HEK293T (cell line): ENCODE measurements at regions not wholly inside any gene's neighbourhood (a gene's known extent, or its start where the extent isn't known, plus 50 kb on each side); places are given as distances from the start of the nearest gene placed in this dataset.

ENCODE experiments used
- CTCF ChIA-PET: fragments of 350-600 bp; formaldehyde crosslinking; extraction: SDS; loops from one replicate; lab custom pipeline; 2021; ENCODE audit warnings: antibody characterized with exemption, inconsistent platforms; lab: Yijun Ruan, JAX
- POLR2A ChIA-PET: fragments of 350-600 bp; formaldehyde crosslinking; extraction: SDS; loops from one replicate; lab custom pipeline; 2020; ENCODE audit warnings: antibody characterized with exemption, inconsistent platforms; lab: Yijun Ruan, JAX
- DNase-seq: peaks from one replicate; pipeline ENCODE4 v3.0.0; 2012; ENCODE audit warnings: mixed read lengths; ENCODE audit errors: extremely low spot score
- ARNT ChIP-seq: fragments of 450-650 bp; IDR thresholded peaks from 2 replicates; pipeline ENCODE4 v1.6.1; 2017; ENCODE audit warnings: mild to moderate bottlenecking
- BHLHE40 ChIP-seq: fragments of 450-650 bp; IDR thresholded peaks from 2 replicates; pipeline ENCODE4 v1.6.1; 2016; ENCODE audit warnings: mild to moderate bottlenecking, moderate library complexity, borderline replicate concordance
- CTBP1 ChIP-seq: fragments of 450-650 bp; IDR thresholded peaks from 2 replicates; pipeline ENCODE4 v1.6.1; 2016; ENCODE audit warnings: borderline replicate concordance
- ELF4 ChIP-seq: fragments of 450-650 bp; IDR thresholded peaks from 2 replicates; pipeline ENCODE4 v1.6.1; 2017; ENCODE audit warnings: antibody characterized with exemption
- FOXA1 ChIP-seq: fragments of 450-650 bp; IDR thresholded peaks from 2 replicates; pipeline ENCODE4 v1.6.1; 2016; ENCODE audit warnings: mild to moderate bottlenecking
- FOXK2 ChIP-seq: fragments of 450-650 bp; IDR thresholded peaks from 2 replicates; pipeline ENCODE4 v1.6.1; 2016; ENCODE audit warnings: mild to moderate bottlenecking
- FOXM1 ChIP-seq: fragments of 450-650 bp; IDR thresholded peaks from 2 replicates; pipeline ENCODE4 v1.6.1; 2017; ENCODE audit warnings: mild to moderate bottlenecking, borderline replicate concordance
- HDGF ChIP-seq: fragments of 450-650 bp; IDR thresholded peaks from 2 replicates; pipeline ENCODE4 v1.6.1; 2017; ENCODE audit warnings: antibody characterized with exemption, borderline replicate concordance
- L3MBTL2 ChIP-seq: fragments of 450-650 bp; conservative IDR thresholded peaks from 2 replicates; pipeline ENCODE4 v1.6.1; 2016; ENCODE audit warnings: mild to moderate bottlenecking
- LEF1 ChIP-seq: fragments of 450-650 bp; IDR thresholded peaks from 2 replicates; pipeline ENCODE4 v1.6.1; 2017; ENCODE audit warnings: mild to moderate bottlenecking, borderline replicate concordance
- NFRKB ChIP-seq: fragments of 450-650 bp; IDR thresholded peaks from 2 replicates; pipeline ENCODE4 v1.6.1; 2016; ENCODE audit warnings: mild to moderate bottlenecking, moderate library complexity
- SP1 ChIP-seq: fragments of 450-650 bp; IDR thresholded peaks from 2 replicates; pipeline ENCODE4 v1.6.1; 2017
- SUZ12 ChIP-seq: fragments of 450-650 bp; IDR thresholded peaks from 2 replicates; pipeline ENCODE4 v1.6.1; 2016; ENCODE audit warnings: mild to moderate bottlenecking
- TARDBP ChIP-seq: fragments of 450-650 bp; IDR thresholded peaks from 2 replicates; pipeline ENCODE4 v1.6.1; 2016
- ZNF384 ChIP-seq: fragments of 450-650 bp; IDR thresholded peaks from 2 replicates; pipeline ENCODE4 v1.6.1; 2016
- TF ChIP-seq, protein P1 (sequence below): fragments of 450-650 bp; IDR thresholded peaks from 2 replicates; pipeline ENCODE4 v1.6.1; 2016

DNA sequence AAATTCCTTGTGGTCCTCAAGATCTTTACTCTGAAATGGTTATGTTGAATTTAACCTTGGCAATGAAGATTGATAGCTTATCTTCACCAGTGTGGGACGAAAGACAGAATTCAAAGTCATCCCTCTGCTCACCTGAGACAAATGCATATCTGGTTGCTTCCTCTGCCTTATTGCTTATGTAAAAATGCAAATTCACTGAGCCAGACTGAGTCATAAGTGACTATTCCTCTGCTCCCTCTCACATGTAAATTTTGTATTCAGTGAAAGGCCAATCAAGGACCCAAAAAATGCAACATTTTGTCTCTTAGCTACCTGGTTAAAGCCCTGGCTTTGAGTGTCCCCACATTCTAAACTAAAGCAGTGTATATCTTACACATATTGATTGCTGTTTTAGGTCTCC is 593.1 kb upstream of the GJE1 start:
- CTCF ChIA-PET: no interaction called here
- no peak for TF ChIP-seq ELF4
- no peak for TF ChIP-seq FOXK2
- TF ChIP-seq ARNT: no peak
- no peak for TF ChIP-seq BHLHE40
- TF ChIP-seq FOXM1: no peak
- TF ChIP-seq SUZ12: no peak
- TF ChIP-seq HDGF: no peak
- TF ChIP-seq FOXA1: no peak
- TF ChIP-seq TARDBP: no peak
- TF ChIP-seq LEF1: no peak
- no peak for TF ChIP-seq ZNF384
- DNase-seq: no peak
- POLR2A ChIA-PET: no interaction called here

DNA sequence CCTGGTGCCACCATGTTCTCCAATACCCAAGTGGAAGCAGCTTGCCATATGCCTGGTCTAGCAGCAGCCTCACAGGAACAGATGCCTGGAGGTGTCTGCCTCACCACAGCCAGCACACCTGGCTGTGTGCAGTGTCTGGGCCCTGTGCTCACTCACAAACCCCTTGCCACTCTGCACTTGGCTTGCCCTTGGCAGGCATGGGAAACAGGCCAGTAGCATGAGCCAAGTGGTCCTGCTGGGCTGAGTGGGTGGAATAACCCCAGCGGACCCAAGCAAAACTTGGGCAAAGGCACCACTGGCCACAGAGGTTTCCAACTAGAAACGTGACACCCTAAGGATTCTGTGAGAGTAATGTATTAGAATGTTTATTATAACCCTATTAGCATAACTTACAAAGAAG is 600.5 kb upstream of the GJE1 start:
- POLR2A ChIA-PET: no interaction called here
- TF ChIP-seq L3MBTL2 (no peak), LEF1 (no peak)
- DNase-seq: no peak
- CTCF ChIA-PET: no interaction called here

DNA sequence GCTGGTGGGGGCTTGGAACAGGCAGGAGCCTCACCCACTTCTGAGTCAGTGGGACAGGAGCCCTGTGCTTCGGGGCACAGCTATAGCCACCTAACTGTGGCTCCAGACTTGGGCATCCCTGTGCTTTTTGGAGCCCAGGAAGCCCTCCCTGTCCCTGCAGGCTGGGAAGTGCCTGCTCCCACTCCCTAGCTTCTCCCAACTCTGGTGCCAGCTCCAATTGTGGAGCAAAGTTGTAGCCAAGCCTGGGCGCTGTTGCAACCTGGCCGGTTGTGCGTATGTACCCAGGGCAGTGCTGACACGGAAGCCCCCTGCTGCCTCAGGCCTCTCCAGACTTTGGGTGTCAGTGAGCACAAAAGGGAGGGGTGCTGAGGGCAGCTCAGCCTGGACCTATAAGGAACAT is 601.7 kb upstream of the GJE1 start:
- CTCF ChIA-PET: interaction anchor here (0.7 kb wide), 1 partner anchor 48 kb away, joined by 3 read pairs; no protein-coding TSS in a partner anchor
- POLR2A ChIA-PET: no interaction called here

DNA sequence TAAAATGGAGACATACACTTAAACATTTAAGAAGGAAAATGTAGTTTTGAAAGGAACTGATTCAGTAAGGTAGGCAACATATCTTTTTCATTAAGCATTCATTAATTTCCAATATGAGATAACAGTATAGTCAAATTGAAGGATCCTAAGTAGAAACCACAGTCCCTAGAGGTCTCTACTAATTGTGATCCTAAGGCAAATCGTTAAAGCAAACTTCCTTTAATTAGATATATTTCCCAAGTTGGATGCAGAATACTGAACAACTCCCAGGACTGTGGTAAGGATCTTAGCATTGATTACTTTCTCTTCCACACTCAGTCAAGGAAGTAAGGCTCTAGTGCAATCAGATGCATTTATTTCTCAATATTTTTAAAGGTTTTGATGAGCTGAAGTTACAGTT is 604.1 kb upstream of the GJE1 start:
- ChIA-PET POLR2A (no interaction called here), CTCF (no interaction called here)
- TF ChIP-seq FOXM1: no peak
- no peak for TF ChIP-seq ELF4
- TF ChIP-seq BHLHE40: no peak
- no peak for TF ChIP-seq SUZ12
- TF ChIP-seq SP1: no peak
- TF ChIP-seq LEF1: no peak
- TF ChIP-seq CTBP1: no peak
- no peak for TF ChIP-seq ZNF384
- TF ChIP-seq L3MBTL2: no peak
- DNase-seq: no peak

More for the DNA sequence above, 601.7 kb upstream of the GJE1 start:
- TF ChIP-seq, protein P1, sequence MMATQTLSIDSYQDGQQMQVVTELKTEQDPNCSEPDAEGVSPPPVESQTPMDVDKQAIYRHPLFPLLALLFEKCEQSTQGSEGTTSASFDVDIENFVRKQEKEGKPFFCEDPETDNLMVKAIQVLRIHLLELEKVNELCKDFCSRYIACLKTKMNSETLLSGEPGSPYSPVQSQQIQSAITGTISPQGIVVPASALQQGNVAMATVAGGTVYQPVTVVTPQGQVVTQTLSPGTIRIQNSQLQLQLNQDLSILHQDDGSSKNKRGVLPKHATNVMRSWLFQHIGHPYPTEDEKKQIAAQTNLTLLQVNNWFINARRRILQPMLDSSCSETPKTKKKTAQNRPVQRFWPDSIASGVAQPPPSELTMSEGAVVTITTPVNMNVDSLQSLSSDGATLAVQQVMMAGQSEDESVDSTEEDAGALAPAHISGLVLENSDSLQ: no peak
- TF ChIP-seq TARDBP: no peak
- TF ChIP-seq FOXA1: no peak
- no peak for TF ChIP-seq BHLHE40
- no peak for TF ChIP-seq SUZ12
- TF ChIP-seq ARNT: no peak
- TF ChIP-seq ZNF384: no peak
- TF ChIP-seq ELF4: no peak
- no peak for DNase-seq

DNA sequence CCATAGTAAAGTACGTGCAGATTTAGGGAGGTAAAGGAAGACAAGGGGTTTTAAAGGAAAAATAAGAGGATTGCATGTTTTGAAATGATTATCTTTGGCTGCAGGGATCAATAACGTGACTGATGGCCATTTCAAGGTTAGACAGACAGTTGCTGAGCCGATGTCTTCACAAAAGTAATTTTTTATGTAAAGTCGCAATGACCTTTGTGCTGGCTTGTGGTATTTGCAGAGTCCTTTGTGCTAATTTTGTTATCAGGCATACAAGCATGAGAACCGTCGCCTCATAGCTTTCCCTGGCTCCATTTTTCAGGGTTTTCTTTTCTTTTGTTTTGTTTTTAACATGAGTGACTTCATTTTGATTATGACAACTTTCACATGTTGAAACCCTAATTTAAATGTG is 605.7 kb upstream of the GJE1 start:
- DNase-seq: no peak
- CTCF ChIA-PET: no interaction called here
- no peak for TF ChIP-seq FOXK2
- no peak for TF ChIP-seq ELF4
- no peak for TF ChIP-seq NFRKB
- TF ChIP-seq HDGF: no peak
- TF ChIP-seq FOXA1: no peak
- TF ChIP-seq ARNT: no peak
- TF ChIP-seq LEF1: no peak
- POLR2A ChIA-PET: no interaction called here

DNA sequence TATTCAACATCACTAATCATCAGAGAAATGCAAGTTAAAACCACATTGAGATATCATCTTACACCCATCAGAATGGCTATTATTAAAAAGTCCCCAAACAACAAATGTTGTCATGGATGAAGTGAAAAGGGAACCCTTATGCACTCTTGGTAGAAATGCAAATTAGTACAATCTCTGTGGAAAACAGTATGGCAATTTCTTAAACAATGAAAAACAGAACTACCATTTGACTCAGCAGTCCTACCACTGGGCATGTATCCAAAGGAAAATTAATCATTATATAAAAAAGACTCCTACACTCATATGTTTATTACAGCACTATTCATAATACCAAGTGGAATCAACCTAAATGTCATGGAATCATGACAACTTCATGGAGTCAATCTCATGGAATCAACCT is 611.3 kb upstream of the GJE1 start:
- CTCF ChIA-PET: no interaction called here
- TF ChIP-seq, protein P1: no peak
- TF ChIP-seq ARNT (no peak), ZNF384 (no peak), SP1 (no peak), L3MBTL2 (no peak), SUZ12 (no peak), HDGF (no peak), FOXA1 (no peak), FOXM1 (no peak), ELF4 (no peak), CTBP1 (no peak), FOXK2 (no peak), BHLHE40 (no peak), TARDBP (no peak)

DNA sequence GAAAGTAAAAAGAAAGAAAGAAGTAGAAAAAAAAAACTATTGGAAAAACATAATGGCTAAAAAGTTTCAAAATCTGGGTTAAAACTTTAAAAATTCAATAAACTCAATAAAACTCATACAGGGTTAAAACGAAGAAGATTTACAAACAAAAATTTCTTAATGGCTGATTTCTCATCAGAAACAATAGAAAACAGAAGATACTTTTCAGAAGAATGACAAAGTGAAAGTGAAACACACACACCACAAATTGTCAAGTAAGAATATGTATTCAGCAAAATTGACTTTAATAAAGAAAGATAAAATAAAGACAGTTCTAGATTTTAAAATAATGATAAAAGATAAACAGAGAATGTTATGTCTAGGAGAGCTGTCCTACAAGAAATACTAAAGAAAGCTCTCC is 618.9 kb upstream of the GJE1 start:
- DNase-seq: no peak
- ChIA-PET POLR2A (no interaction called here), CTCF (no interaction called here)
- TF ChIP-seq ARNT: no peak
- no peak for TF ChIP-seq CTBP1
- no peak for TF ChIP-seq TARDBP
- no peak for TF ChIP-seq FOXA1
- TF ChIP-seq FOXM1: no peak
- no peak for TF ChIP-seq SUZ12
- TF ChIP-seq, protein P1: no peak
- TF ChIP-seq FOXK2: no peak
- TF ChIP-seq BHLHE40: no peak
- no peak for TF ChIP-seq LEF1

More for the DNA sequence above, 611.3 kb upstream of the GJE1 start:
- POLR2A ChIA-PET: no interaction called here
- DNase-seq: no peak
